ENCODE measurements at regions not wholly inside any gene's neighbourhood (a gene's known extent, or its start where the extent isn't known, plus 50 kb on each side); places are given as distances from the start of the nearest gene placed in this dataset.

- Histone ChIP-seq H3K4me2 (ENCODE audit: low read length, poor library complexity, severe bottlenecking) (no peak overlapping the region), H2BK15ac (ENCODE audit: low read depth, poor library complexity, severe bottlenecking) (no peak overlapping the region), H3K9me3 (ENCODE audit: control insufficient read depth, low read length) (no peaks in the 10 kb centered on the region), H4K91ac (ENCODE audit: low read length) (no peak overlapping the region), H2BK120ac (ENCODE audit: low read depth, low read length) (no peak overlapping the region), H3K4me3 (ENCODE audit: insufficient read depth in 1 of 2, low read depth in 1 of 2, low read length in 2 of 2) (no peak overlapping the region), H2AFZ (ENCODE audit: low read depth, low read length) (no peak overlapping the region), H3K4me1 (ENCODE audit: control insufficient read depth, insufficient read depth, low read depth, low read length) (no peaks in the 10 kb centered on the region), H3K14ac (ENCODE audit: low read length in 2 of 2) (no peak overlapping the region), H3K27ac (ENCODE audit: low read length, poor library complexity, severe bottlenecking) (no peak overlapping the region), H3K18ac (ENCODE audit: low read depth in 1 of 2, low read length in 2 of 2) (no peak overlapping the region), H3K23ac (ENCODE audit: low read length in 2 of 2) (no peak overlapping the region), H4K8ac (ENCODE audit: low read length) (no peak overlapping the region), H3K36me3 (ENCODE audit: control insufficient read depth in 1 of 2, insufficient read depth in 2 of 2, low read depth in 1 of 2, low read length in 2 of 2) (no peaks in the 10 kb centered on the region), H3K4ac (ENCODE audit: low read depth in 1 of 2, low read length in 2 of 2) (no peak overlapping the region), H3K27me3 (ENCODE audit: control insufficient read depth in 1 of 2, insufficient read depth in 1 of 2, low read length in 2 of 2) (no peaks in the 10 kb centered on the region), H3K9ac (ENCODE audit: low read length) (no peak overlapping the region), H2AK5ac (ENCODE audit: low read length, severe bottlenecking) (no peak overlapping the region), H2BK12ac (ENCODE audit: low read length in 2 of 2) (no peak overlapping the region), H2BK5ac (ENCODE audit: low read depth, low read length, poor library complexity, severe bottlenecking) (no peak overlapping the region), H3K79me1 (replicated peaks; ENCODE audit: low read length, poor library complexity, severe bottlenecking) (no peaks in the 10 kb centered on the region)
- WGBS, result 95% methylated on average over 4 of the region's 5 CpGs
- DNase-seq, result no peak
Observed at GRCh38 chr3:78022232-78022631, 982.3 kb downstream of the ROBO2 start.

DNA sequence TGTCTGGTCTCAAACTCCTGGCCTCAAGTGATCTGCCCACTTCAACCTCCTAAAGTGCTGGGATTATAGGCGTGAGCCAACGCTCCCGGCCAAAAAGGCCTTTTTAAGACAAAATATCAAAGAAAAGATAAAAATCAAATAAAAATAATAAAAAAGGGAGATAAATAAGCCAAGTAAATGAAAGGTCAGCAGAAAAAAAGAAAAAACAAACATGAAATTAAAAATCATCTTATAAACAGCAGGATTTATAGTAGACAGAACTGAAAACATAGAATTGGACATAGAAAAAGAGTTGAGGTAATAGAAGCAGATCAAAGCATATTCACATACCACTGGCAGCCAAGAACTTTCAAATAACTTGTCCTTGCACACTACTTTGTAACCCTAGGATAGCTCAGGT is 983.4 kb downstream of the ROBO2 start:
- Histone ChIP-seq H3K9ac (ENCODE audit: low read length) (no peak overlapping the region), H3K14ac (ENCODE audit: low read length in 2 of 2) (no peak overlapping the region), H3K4me1 (ENCODE audit: control insufficient read depth, insufficient read depth, low read depth, low read length) (no peaks in the 10 kb centered on the region), H3K9me3 (ENCODE audit: control insufficient read depth, low read length) (no peaks in the 10 kb centered on the region), H3K18ac (ENCODE audit: low read depth in 1 of 2, low read length in 2 of 2) (no peak overlapping the region), H3K4me3 (ENCODE audit: insufficient read depth in 1 of 2, low read depth in 1 of 2, low read length in 2 of 2) (no peak overlapping the region), H3K4ac (ENCODE audit: low read depth in 1 of 2, low read length in 2 of 2) (no peak overlapping the region), H3K27me3 (ENCODE audit: control insufficient read depth in 1 of 2, insufficient read depth in 1 of 2, low read length in 2 of 2) (no peaks in the 10 kb centered on the region), H2AFZ (ENCODE audit: low read depth, low read length) (no peak overlapping the region), H3K79me1 (replicated peaks; ENCODE audit: low read length, poor library complexity, severe bottlenecking) (no peaks in the 10 kb centered on the region), H3K23ac (ENCODE audit: low read length in 2 of 2) (no peak overlapping the region), H2BK120ac (ENCODE audit: low read depth, low read length) (no peak overlapping the region), H2AK5ac (ENCODE audit: low read length, severe bottlenecking) (no peak overlapping the region), H4K8ac (ENCODE audit: low read length) (no peak overlapping the region), H3K36me3 (ENCODE audit: control insufficient read depth in 1 of 2, insufficient read depth in 2 of 2, low read depth in 1 of 2, low read length in 2 of 2) (no peaks in the 10 kb centered on the region), H2BK12ac (ENCODE audit: low read length in 2 of 2) (no peak overlapping the region), H4K91ac (ENCODE audit: low read length) (no peak overlapping the region), H2BK15ac (ENCODE audit: low read depth, poor library complexity, severe bottlenecking) (no peak overlapping the region), H2BK5ac (ENCODE audit: low read depth, low read length, poor library complexity, severe bottlenecking) (no peak overlapping the region), H3K4me2 (ENCODE audit: low read length, poor library complexity, severe bottlenecking) (no peak overlapping the region), H3K27ac (ENCODE audit: low read length, poor library complexity, severe bottlenecking) (no peak overlapping the region)
- DNase-seq, result no peak
- no CpG with 5 or more reads among the region's 3 CpGs for WGBS

DNA sequence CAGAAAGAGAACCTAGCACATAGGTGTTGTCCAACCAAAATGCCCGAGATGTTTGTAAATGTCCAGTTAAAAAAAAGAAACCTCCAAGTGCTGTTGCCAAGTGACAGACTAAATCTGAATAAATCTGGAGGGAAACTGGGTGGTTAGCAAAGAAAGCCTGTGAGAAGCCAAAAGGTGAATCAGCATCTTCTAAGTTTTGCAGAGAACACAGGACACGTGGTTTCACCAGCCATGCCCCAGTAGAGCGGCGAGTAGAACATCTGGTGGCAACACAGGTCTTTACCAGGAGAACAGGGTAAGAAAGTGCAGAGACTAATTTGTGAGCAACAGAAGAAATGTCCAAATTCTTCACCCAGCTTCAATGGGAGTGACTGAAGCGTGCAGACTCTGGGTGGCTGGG is 986.0 kb downstream of the ROBO2 start:
- no peak overlapping the region for H2BK15ac ChIP-seq (ENCODE audit: low read depth, poor library complexity, severe bottlenecking)
- H2AK5ac ChIP-seq (ENCODE audit: low read length, severe bottlenecking), result no peak overlapping the region
- no peak overlapping the region for H3K14ac ChIP-seq (ENCODE audit: low read length in 2 of 2)
- no peak overlapping the region for H4K8ac ChIP-seq (ENCODE audit: low read length)
- no peak for DNase-seq
- H2BK5ac ChIP-seq (ENCODE audit: low read depth, low read length, poor library complexity, severe bottlenecking), result no peak overlapping the region
- H3K4me1 ChIP-seq (ENCODE audit: control insufficient read depth, insufficient read depth, low read depth, low read length), result no peaks in the 10 kb centered on the region
- H3K9ac ChIP-seq (ENCODE audit: low read length), result no peak overlapping the region
- no peak overlapping the region for H3K4me2 ChIP-seq (ENCODE audit: low read length, poor library complexity, severe bottlenecking)
- WGBS, result 96% methylated on average over 4 of the region's 5 CpGs
- no peaks in the 10 kb centered on the region for H3K27me3 ChIP-seq (ENCODE audit: control insufficient read depth in 1 of 2, insufficient read depth in 1 of 2, low read length in 2 of 2)
- no peaks in the 10 kb centered on the region for H3K79me1 ChIP-seq (replicated peaks; ENCODE audit: low read length, poor library complexity, severe bottlenecking)
- no peak overlapping the region for H3K4me3 ChIP-seq (ENCODE audit: insufficient read depth in 1 of 2, low read depth in 1 of 2, low read length in 2 of 2)
- no peak overlapping the region for H3K27ac ChIP-seq (ENCODE audit: low read length, poor library complexity, severe bottlenecking)
- no peaks in the 10 kb centered on the region for H3K9me3 ChIP-seq (ENCODE audit: control insufficient read depth, low read length)
- peaks cover 0 to 4% of the 10 kb centered on the region in 2 experiments for H3K36me3 ChIP-seq (ENCODE audit: control insufficient read depth in 1 of 2, insufficient read depth in 2 of 2, low read depth in 1 of 2, low read length in 2 of 2)
- no peak overlapping the region for H2AFZ ChIP-seq (ENCODE audit: low read depth, low read length)
- no peak overlapping the region for H4K91ac ChIP-seq (ENCODE audit: low read length)
- no peak overlapping the region for H2BK120ac ChIP-seq (ENCODE audit: low read depth, low read length)
- no peak overlapping the region for H3K4ac ChIP-seq (ENCODE audit: low read depth in 1 of 2, low read length in 2 of 2)
- H3K23ac ChIP-seq (ENCODE audit: low read length in 2 of 2), result no peak overlapping the region
- H2BK12ac ChIP-seq (ENCODE audit: low read length in 2 of 2), result no peak overlapping the region
- peak overlapping the region in 1 of 2 experiments; percentile 48 for H3K18ac ChIP-seq (ENCODE audit: low read depth in 1 of 2, low read length in 2 of 2)

DNA sequence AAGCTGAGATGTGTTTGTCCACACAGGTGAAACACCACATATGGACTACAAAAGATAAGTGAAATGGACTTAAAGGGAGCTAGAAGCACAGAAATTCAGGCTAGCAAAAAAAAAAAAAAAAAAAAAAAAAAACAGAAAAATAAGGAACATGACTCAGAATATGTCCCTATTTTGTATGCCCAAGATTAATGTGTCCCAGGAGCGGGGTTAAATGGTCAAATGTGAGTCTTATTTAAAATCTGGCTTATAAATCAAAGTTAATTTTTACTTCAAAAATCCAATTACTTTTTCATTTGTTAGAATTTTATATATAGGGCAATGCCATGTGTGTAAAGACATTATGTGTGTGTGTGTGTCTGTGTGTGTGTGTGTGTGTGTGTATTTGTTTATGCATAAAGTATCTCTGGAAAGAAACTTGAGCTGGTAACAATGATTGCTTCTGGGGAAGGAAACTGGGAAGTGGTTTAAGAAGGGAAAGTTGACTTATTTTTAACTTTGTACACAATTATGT is 986.5 kb downstream of the ROBO2 start:
- H2BK12ac ChIP-seq (ENCODE audit: low read length in 2 of 2), result no peak overlapping the region
- no peak overlapping the region for H2BK120ac ChIP-seq (ENCODE audit: low read depth, low read length)
- H3K27ac ChIP-seq (ENCODE audit: low read length, poor library complexity, severe bottlenecking), result no peak overlapping the region
- H4K8ac ChIP-seq (ENCODE audit: low read length), result no peak overlapping the region
- H3K27me3 ChIP-seq (ENCODE audit: control insufficient read depth in 1 of 2, insufficient read depth in 1 of 2, low read length in 2 of 2), result no peaks in the 10 kb centered on the region
- no CpG with 5 or more reads among the region's 1 CpG for WGBS
- peak; percentile 31 for DNase-seq
- H3K4ac ChIP-seq (ENCODE audit: low read depth in 1 of 2, low read length in 2 of 2), result no peak overlapping the region
- H3K4me1 ChIP-seq (ENCODE audit: control insufficient read depth, insufficient read depth, low read depth, low read length), result no peaks in the 10 kb centered on the region
- peaks cover 0 to 4% of the 10 kb centered on the region in 2 experiments for H3K36me3 ChIP-seq (ENCODE audit: control insufficient read depth in 1 of 2, insufficient read depth in 2 of 2, low read depth in 1 of 2, low read length in 2 of 2)
- H3K18ac ChIP-seq (ENCODE audit: low read depth in 1 of 2, low read length in 2 of 2), result peak overlapping the region in 1 of 2 experiments; percentile 48
- no peak overlapping the region for H2BK15ac ChIP-seq (ENCODE audit: low read depth, poor library complexity, severe bottlenecking)
- H3K9ac ChIP-seq (ENCODE audit: low read length), result no peak overlapping the region
- no peak overlapping the region for H2AFZ ChIP-seq (ENCODE audit: low read depth, low read length)
- no peak overlapping the region for H2AK5ac ChIP-seq (ENCODE audit: low read length, severe bottlenecking)
- no peaks in the 10 kb centered on the region for H3K9me3 ChIP-seq (ENCODE audit: control insufficient read depth, low read length)
- H2BK5ac ChIP-seq (ENCODE audit: low read depth, low read length, poor library complexity, severe bottlenecking), result no peak overlapping the region
- H3K14ac ChIP-seq (ENCODE audit: low read length in 2 of 2), result no peak overlapping the region
- H3K4me2 ChIP-seq (ENCODE audit: low read length, poor library complexity, severe bottlenecking), result no peak overlapping the region
- no peak overlapping the region for H3K4me3 ChIP-seq (ENCODE audit: insufficient read depth in 1 of 2, low read depth in 1 of 2, low read length in 2 of 2)
- no peak overlapping the region for H3K23ac ChIP-seq (ENCODE audit: low read length in 2 of 2)
- H3K79me1 ChIP-seq (replicated peaks; ENCODE audit: low read length, poor library complexity, severe bottlenecking), result no peaks in the 10 kb centered on the region
- no peak overlapping the region for H4K91ac ChIP-seq (ENCODE audit: low read length)
